BE2C (cell line): ENCODE measurements at regions not wholly inside any gene's neighbourhood (a gene's known extent, or its start where the extent isn't known, plus 50 kb on each side); places are given as distances from the start of the nearest gene placed in this dataset.

Experiments
- DNase-seq: peaks from one replicate; pipeline ENCODE4 v3.0.0-alpha.2; 2020
- H3K27me3 ChIP-seq: fragments of 250-450 bp; sonication (Bioruptor Pico); 2 replicates; pipeline ENCODE4 v1.5.1; 2020; ENCODE audit warnings: mild to moderate bottlenecking
- H3K36me3 ChIP-seq: fragments of 250-450 bp; sonication (Bioruptor Pico); 2 replicates; pipeline ENCODE4 v1.5.1; 2020; ENCODE audit warnings: mild to moderate bottlenecking
- H3K4me1 ChIP-seq: fragments of 250-450 bp; sonication (Bioruptor Pico); 2 replicates; pipeline ENCODE4 v1.5.1; 2020
- H3K4me3 ChIP-seq: 2 replicates; pipeline ENCODE4 v1.5.1; 2011; ENCODE audit warnings: low read depth, low read length
- H3K9me3 ChIP-seq: fragments of 250-450 bp; sonication (Bioruptor Pico); 2 replicates; pipeline ENCODE4 v1.5.1; 2020
- TF ChIP-seq, protein P1 (sequence below): IDR thresholded peaks from 2 replicates; pipeline ENCODE4 v1.5.1; 2012; ENCODE audit warnings: mild to moderate bottlenecking, low read depth, low read length

DNA sequence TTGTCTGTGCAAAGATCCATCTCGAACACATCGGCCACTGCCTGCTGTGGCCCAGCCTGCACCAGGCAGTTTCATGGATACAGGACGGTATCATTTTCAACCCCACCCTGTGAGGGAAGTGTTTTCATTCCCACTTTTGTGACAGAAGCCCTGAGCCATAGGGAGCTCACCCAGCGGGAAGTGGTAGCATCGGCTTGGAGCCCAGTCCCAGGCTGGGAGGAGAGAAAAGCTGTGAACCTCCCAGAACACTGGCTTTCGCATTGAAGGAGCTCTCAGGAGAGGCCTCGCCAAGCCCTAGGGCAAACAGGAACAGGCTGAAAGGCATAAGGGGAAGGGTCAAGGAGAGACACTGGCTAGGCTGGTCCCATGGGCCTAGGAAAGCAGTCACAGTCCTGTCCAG lies 166.1 kb downstream of the TFCP2L1 start:
- Histone ChIP-seq H3K27me3 (no peaks in the 10 kb centered on the region), H3K36me3 (no peaks in the 10 kb centered on the region), H3K9me3 (no peaks in the 10 kb centered on the region), H3K4me3 (no peak overlapping the region), H3K4me1 (no peaks in the 10 kb centered on the region)
- TF ChIP-seq, protein P1, sequence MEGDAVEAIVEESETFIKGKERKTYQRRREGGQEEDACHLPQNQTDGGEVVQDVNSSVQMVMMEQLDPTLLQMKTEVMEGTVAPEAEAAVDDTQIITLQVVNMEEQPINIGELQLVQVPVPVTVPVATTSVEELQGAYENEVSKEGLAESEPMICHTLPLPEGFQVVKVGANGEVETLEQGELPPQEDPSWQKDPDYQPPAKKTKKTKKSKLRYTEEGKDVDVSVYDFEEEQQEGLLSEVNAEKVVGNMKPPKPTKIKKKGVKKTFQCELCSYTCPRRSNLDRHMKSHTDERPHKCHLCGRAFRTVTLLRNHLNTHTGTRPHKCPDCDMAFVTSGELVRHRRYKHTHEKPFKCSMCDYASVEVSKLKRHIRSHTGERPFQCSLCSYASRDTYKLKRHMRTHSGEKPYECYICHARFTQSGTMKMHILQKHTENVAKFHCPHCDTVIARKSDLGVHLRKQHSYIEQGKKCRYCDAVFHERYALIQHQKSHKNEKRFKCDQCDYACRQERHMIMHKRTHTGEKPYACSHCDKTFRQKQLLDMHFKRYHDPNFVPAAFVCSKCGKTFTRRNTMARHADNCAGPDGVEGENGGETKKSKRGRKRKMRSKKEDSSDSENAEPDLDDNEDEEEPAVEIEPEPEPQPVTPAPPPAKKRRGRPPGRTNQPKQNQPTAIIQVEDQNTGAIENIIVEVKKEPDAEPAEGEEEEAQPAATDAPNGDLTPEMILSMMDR = no peak
- DNase-seq = no peak

DNA sequence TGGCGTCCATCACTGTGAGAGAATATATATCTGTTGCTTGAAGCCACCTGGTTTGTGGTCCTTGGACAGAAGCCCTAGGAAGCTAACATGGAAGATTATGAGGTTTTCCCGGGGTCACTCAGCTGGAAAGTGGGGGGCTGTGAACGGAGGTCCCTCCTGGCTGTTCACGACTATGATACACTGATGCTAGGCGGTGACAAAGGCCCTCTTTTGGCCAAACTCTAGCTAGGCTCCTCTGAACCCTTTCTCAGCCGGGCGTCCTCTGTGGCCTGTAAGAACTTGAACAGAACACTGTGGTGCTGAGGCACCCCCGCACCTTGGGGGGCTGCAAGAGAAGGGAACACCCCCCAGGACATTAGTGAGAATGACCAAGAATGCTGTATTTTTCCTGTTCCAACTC lies 164.6 kb downstream of the TFCP2L1 start:
- no peaks in the 10 kb centered on the region for H3K27me3 ChIP-seq
- H3K36me3 ChIP-seq = no peaks in the 10 kb centered on the region
- H3K9me3 ChIP-seq = no peaks in the 10 kb centered on the region
- no peak overlapping the region for H3K4me3 ChIP-seq
- TF ChIP-seq, protein P1 = no peak
- no peak for DNase-seq
- no peaks in the 10 kb centered on the region for H3K4me1 ChIP-seq

DNA sequence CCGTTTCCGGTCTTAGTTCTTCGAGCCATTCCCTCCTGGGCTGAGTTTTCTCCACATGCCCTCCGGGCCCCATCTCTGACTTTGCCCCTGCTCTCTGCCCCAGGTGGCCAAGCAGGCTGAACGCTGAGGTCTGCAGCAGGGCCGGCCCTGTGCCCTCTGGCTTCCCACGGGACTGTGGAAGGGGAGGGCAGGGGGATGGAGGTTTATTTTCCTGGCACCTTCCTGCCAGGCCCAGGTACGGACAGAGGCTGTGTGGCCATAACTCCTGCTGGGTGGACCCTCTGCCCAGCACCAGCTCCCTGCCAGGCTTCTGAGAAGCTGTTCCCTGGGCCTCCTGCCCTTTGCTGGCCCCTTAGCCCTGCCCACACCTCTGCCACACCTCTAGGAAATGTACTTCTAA lies 164.0 kb downstream of the TFCP2L1 start:
- TF ChIP-seq, protein P1 = no peak
- Histone ChIP-seq H3K4me3 (no peak overlapping the region), H3K9me3 (no peaks in the 10 kb centered on the region), H3K27me3 (no peaks in the 10 kb centered on the region), H3K36me3 (no peaks in the 10 kb centered on the region), H3K4me1 (no peaks in the 10 kb centered on the region)
- no peak for DNase-seq

DNA sequence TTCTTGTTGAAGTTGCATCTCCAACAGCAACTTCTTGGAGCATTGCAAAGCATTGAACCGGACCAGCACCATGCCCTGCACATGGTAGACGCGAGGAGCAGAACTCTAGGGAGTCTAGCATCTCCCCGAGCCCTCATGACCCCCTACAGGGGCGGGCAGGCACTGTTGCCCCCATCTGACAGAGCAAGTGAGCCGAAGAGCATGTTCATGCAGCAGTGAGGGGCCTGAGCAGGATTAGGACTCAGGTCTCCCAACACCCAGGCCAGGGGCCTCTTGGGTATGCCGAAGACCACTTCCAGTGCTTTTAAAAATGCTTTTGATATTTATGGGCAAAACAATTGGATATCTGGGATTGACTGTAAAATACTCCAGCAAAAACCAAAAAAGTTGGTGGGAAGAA lies 163.3 kb downstream of the TFCP2L1 start:
- TF ChIP-seq, protein P1 = no peak
- Histone ChIP-seq H3K9me3 (no peaks in the 10 kb centered on the region), H3K27me3 (no peaks in the 10 kb centered on the region), H3K4me1 (no peaks in the 10 kb centered on the region), H3K36me3 (no peaks in the 10 kb centered on the region), H3K4me3 (no peak overlapping the region)
- no peak for DNase-seq

DNA sequence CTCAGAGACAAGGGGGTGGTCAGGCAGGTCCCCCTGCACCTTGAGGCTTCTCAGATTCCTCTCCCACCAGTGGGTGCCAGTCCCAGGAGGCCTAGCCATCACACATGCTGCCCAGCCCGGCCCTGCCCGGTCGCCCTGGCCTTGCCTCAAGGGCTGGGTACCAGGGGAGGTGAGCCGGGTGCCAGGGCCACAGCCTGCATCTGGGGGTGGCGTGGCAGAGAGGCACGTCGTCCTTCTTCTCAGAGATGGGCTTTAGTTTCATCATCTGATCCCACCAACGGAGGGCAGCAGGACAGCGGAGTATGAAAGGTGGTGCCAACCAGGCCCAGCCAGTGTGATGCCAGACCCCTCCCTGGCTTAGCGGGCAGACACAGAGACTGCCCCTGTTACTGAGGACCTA lies 161.7 kb downstream of the TFCP2L1 start:
- Histone ChIP-seq H3K27me3 (no peaks in the 10 kb centered on the region), H3K4me1 (no peaks in the 10 kb centered on the region), H3K36me3 (no peaks in the 10 kb centered on the region), H3K4me3 (no peak overlapping the region), H3K9me3 (no peaks in the 10 kb centered on the region)
- no peak for DNase-seq
- TF ChIP-seq, protein P1 = no peak

DNA sequence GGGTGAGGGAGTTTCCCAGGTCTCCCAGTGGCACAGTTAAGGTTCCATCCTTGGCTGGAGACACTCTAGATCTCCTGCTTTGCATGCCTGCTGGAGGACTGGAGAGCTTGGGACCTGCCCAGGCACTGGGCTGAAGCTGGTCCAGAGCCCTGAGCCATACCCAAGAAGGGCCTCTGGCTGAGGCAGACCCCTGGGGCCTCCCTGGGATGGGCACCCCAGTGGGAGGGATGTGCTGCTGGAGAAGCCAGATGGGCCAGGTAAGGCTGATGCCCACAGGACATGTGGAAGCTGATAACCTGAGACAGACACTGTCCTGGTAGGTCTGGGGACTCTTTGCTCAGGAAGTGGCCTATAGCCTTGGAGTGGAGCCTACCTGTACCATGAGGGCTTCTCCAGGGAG lies 160.7 kb downstream of the TFCP2L1 start:
- TF ChIP-seq, protein P1 = no peak
- Histone ChIP-seq H3K27me3 (no peaks in the 10 kb centered on the region), H3K36me3 (no peaks in the 10 kb centered on the region), H3K4me1 (no peaks in the 10 kb centered on the region), H3K9me3 (no peaks in the 10 kb centered on the region), H3K4me3 (no peak overlapping the region)
- no peak for DNase-seq
